ENCODE measurements at regions not wholly inside any gene's neighbourhood (a gene's known extent, or its start where the extent isn't known, plus 50 kb on each side); places are given as distances from the start of the nearest gene placed in this dataset.
A peak's percentile ranks its signal among the peaks of the same experiment; 100 is the strongest.
"Not testable (repeated sequence)": the region's sequence is repeated elsewhere in the genome, so short reads cannot be mapped to it uniquely, and the experiment has no call there.

DNA sequence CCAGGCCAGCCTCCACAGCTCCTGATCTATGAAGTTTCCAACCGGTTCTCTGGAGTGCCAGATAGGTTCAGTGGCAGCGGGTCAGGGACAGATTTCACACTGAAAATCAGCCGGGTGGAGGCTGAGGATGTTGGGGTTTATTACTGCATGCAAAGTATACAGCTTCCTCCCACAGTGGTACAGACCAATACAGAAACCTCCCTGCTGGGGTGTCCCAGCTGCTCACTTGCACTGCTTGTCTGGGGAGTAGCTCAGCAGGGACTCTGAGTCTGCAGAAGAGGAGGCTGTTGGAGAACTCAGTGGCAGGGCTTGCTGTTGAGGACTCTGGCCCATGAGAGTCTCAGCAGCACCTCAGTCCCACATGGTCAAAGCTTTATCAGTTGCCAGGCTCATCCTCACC is 1256.6 kb downstream of the RPIA start:
- Histone ChIP-seq H3K4me2 (ENCODE audit: low read length) (peak overlapping the region; percentile 71), H3K4me3 (ENCODE audit: low read depth, low read length, poor library complexity, severe bottlenecking) (peak overlapping the region; percentile 69), H3K27ac (ENCODE audit: low read depth, low read length, poor library complexity, severe bottlenecking) (peak overlapping the region; percentile 62)
- H3K79me2 ChIP-seq (ENCODE audit: insufficient read depth, low read depth, low read length); POLR2A ChIA-PET; BruUV-seq (replicated peaks); H3K4me1 ChIP-seq (ENCODE audit: insufficient read depth, low read length, poor library complexity, severe bottlenecking); H2AFZ ChIP-seq (ENCODE audit: low read length); H4K20me1 ChIP-seq (ENCODE audit: insufficient read depth, low read length); H3K36me3 ChIP-seq (ENCODE audit: insufficient read depth, low read length); H3K9me3 ChIP-seq (ENCODE audit: low read length); H3K9me2 ChIP-seq (ENCODE audit: insufficient read depth, low read length); CTCF ChIA-PET (ENCODE audit: unreplicated experiment); intact Hi-C loops (cut with micrococcal nuclease; ENCODE audit: unreplicated experiment): not testable (repeated sequence)
- peak; percentile 68 for DNase-seq (ENCODE audit: low spot score)

DNA sequence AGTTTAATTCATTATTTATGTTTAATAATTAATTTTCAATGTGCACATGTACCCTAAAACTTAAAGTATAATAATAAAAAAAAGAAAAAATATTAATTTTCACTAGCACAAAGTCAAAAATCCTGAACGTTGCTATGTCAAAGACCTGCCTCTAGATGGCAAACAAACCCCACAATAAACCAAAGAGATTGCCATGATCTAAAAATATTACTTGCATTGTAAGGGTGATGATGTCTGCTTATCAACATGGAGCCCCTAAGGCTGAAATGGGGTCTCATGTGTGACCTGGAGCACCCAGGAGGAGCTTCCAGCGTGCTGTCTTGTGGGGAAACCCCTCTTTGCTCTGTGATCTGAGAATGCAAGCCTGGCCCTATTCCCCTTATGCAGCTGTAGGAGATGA is 1259.3 kb downstream of the RPIA start:
- CTCF ChIA-PET (ENCODE audit: unreplicated experiment); DNase-seq (ENCODE audit: low spot score); H3K4me1 ChIP-seq (ENCODE audit: insufficient read depth, low read length, poor library complexity, severe bottlenecking); H3K9me2 ChIP-seq (ENCODE audit: insufficient read depth, low read length); H2AFZ ChIP-seq (ENCODE audit: low read length); H3K79me2 ChIP-seq (ENCODE audit: insufficient read depth, low read depth, low read length); H3K36me3 ChIP-seq (ENCODE audit: insufficient read depth, low read length); H3K27ac ChIP-seq (ENCODE audit: low read depth, low read length, poor library complexity, severe bottlenecking); H3K4me2 ChIP-seq (ENCODE audit: low read length); intact Hi-C loops (cut with micrococcal nuclease; ENCODE audit: unreplicated experiment); POLR2A ChIA-PET; H3K9me3 ChIP-seq (ENCODE audit: low read length); BruUV-seq (replicated peaks); H4K20me1 ChIP-seq (ENCODE audit: insufficient read depth, low read length); H3K4me3 ChIP-seq (ENCODE audit: low read depth, low read length, poor library complexity, severe bottlenecking): not testable (repeated sequence)

DNA sequence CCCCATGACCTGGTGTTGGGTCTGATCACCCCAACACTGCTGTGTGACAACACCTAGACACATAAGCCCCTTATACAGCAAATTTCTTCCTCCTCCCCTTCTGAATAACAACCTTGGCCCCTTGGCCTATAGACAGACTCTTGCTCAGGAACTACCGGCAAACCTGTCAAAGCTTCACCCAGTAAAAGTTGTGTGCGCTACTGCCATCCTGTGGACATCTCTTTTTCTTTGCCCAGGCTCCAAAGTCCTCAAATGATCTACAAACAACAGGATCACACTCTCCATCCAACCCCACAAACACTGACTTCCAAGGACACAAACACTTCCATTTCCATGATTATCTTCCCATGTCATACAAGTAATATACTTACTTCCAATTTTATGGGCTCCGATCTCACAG is 1265.8 kb downstream of the RPIA start:
- H4K20me1 ChIP-seq (ENCODE audit: insufficient read depth, low read length); H3K36me3 ChIP-seq (ENCODE audit: insufficient read depth, low read length); H3K4me1 ChIP-seq (ENCODE audit: insufficient read depth, low read length, poor library complexity, severe bottlenecking); H3K4me2 ChIP-seq (ENCODE audit: low read length); H3K27ac ChIP-seq (ENCODE audit: low read depth, low read length, poor library complexity, severe bottlenecking); intact Hi-C loops (cut with micrococcal nuclease; ENCODE audit: unreplicated experiment); H3K9me2 ChIP-seq (ENCODE audit: insufficient read depth, low read length); POLR2A ChIA-PET; CTCF ChIA-PET (ENCODE audit: unreplicated experiment); BruUV-seq (replicated peaks); H3K4me3 ChIP-seq (ENCODE audit: low read depth, low read length, poor library complexity, severe bottlenecking); H3K79me2 ChIP-seq (ENCODE audit: insufficient read depth, low read depth, low read length); H3K9me3 ChIP-seq (ENCODE audit: low read length); H2AFZ ChIP-seq (ENCODE audit: low read length): not testable (repeated sequence)
- TF ChIP-seq, protein P1, sequence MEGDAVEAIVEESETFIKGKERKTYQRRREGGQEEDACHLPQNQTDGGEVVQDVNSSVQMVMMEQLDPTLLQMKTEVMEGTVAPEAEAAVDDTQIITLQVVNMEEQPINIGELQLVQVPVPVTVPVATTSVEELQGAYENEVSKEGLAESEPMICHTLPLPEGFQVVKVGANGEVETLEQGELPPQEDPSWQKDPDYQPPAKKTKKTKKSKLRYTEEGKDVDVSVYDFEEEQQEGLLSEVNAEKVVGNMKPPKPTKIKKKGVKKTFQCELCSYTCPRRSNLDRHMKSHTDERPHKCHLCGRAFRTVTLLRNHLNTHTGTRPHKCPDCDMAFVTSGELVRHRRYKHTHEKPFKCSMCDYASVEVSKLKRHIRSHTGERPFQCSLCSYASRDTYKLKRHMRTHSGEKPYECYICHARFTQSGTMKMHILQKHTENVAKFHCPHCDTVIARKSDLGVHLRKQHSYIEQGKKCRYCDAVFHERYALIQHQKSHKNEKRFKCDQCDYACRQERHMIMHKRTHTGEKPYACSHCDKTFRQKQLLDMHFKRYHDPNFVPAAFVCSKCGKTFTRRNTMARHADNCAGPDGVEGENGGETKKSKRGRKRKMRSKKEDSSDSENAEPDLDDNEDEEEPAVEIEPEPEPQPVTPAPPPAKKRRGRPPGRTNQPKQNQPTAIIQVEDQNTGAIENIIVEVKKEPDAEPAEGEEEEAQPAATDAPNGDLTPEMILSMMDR (conservative IDR thresholded peaks at IDR 0.05; ENCODE audit: low read length) = peak; percentile 57
- DNase-seq (ENCODE audit: low spot score) = peak; percentile 47

DNA sequence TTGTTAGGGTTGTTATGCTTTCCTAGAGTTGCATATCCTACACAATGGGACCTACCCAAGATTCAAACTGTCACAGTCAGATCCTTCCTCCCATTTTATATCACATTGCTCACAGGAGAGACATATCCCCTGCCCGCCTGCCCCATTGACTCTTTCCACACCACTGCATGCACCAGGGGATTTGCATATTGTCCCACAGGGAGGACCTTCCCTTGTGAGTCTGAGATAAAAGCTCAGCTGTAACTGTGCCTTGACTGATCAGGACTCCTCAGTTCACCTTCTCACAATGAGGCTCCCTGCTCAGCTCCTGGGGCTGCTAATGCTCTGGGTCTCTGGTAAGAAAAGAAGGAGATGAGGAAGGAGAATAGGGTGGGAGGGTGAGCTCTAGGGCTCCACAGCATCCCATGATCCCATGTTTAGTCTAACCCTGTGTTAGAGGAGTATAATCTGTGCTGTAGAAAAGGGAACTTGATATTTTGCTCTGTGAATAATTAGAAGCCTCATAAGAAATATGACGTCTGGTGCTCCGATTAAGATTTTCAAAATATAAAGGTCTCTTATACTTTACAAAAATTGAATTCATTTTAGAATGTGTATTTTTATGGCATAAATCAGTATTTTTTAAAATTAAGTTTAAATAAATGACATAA is 1268.4 kb downstream of the RPIA start:
- BruUV-seq (replicated peaks); H3K36me3 ChIP-seq (ENCODE audit: insufficient read depth, low read length); H3K79me2 ChIP-seq (ENCODE audit: insufficient read depth, low read depth, low read length); H3K9me2 ChIP-seq (ENCODE audit: insufficient read depth, low read length); intact Hi-C loops (cut with micrococcal nuclease; ENCODE audit: unreplicated experiment); H3K4me3 ChIP-seq (ENCODE audit: low read depth, low read length, poor library complexity, severe bottlenecking); POLR2A ChIA-PET; H2AFZ ChIP-seq (ENCODE audit: low read length); H3K4me1 ChIP-seq (ENCODE audit: insufficient read depth, low read length, poor library complexity, severe bottlenecking); H3K9me3 ChIP-seq (ENCODE audit: low read length); DNase-seq (ENCODE audit: low spot score); H3K27ac ChIP-seq (ENCODE audit: low read depth, low read length, poor library complexity, severe bottlenecking); CTCF ChIA-PET (ENCODE audit: unreplicated experiment); H4K20me1 ChIP-seq (ENCODE audit: insufficient read depth, low read length): not testable (repeated sequence)
- peak overlapping the region; percentile 39; the same call in 1 of the 2 replicates for H3K4me2 ChIP-seq (ENCODE audit: low read length)

DNA sequence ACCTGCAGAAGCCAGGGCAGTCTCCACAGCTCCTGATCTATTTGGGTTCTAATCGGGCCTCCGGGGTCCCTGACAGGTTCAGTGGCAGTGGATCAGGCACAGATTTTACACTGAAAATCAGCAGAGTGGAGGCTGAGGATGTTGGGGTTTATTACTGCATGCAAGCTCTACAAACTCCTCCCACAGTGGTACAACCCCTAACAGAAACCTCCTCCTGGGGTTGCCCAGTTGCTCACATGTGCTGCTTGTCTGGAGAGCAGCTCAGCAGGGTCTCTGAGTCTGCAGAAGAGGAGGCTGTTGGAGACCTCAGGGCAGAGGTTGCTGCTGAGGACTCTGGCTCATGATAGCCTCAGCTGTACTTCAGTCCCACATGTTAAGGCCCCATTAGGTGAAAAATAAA is 1269.1 kb downstream of the RPIA start:
- H3K36me3 ChIP-seq (ENCODE audit: insufficient read depth, low read length); DNase-seq (ENCODE audit: low spot score); H2AFZ ChIP-seq (ENCODE audit: low read length); BruUV-seq (replicated peaks); intact Hi-C loops (cut with micrococcal nuclease; ENCODE audit: unreplicated experiment); H3K4me3 ChIP-seq (ENCODE audit: low read depth, low read length, poor library complexity, severe bottlenecking); H3K27ac ChIP-seq (ENCODE audit: low read depth, low read length, poor library complexity, severe bottlenecking); H3K4me2 ChIP-seq (ENCODE audit: low read length); H3K9me3 ChIP-seq (ENCODE audit: low read length); H3K4me1 ChIP-seq (ENCODE audit: insufficient read depth, low read length, poor library complexity, severe bottlenecking); H4K20me1 ChIP-seq (ENCODE audit: insufficient read depth, low read length); H3K79me2 ChIP-seq (ENCODE audit: insufficient read depth, low read depth, low read length); CTCF ChIA-PET (ENCODE audit: unreplicated experiment); H3K9me2 ChIP-seq (ENCODE audit: insufficient read depth, low read length); POLR2A ChIA-PET: not testable (repeated sequence)

DNA sequence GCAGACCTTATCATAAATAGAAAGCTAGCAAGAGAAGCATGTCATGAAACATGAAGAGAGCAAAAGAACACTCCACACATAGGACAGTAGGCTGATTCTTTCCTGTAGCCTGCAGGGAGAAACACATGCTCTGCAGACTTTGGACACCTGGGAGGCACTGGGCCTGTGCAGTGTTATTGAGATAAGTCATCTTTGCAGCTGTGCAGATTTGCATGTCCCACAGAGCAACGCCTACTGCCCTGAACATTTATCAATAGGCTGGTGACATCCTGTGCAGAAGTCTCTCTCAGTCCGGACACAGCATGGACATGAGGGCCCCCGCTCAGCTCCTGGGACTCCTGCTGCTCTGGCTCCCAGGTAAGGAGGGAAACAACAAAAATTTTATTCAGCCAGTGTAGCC is 1277.1 kb downstream of the RPIA start:
- BruUV-seq (replicated peaks); H3K36me3 ChIP-seq (ENCODE audit: insufficient read depth, low read length); H2AFZ ChIP-seq (ENCODE audit: low read length); H4K20me1 ChIP-seq (ENCODE audit: insufficient read depth, low read length); H3K79me2 ChIP-seq (ENCODE audit: insufficient read depth, low read depth, low read length); H3K9me2 ChIP-seq (ENCODE audit: insufficient read depth, low read length); CTCF ChIA-PET (ENCODE audit: unreplicated experiment); POLR2A ChIA-PET; intact Hi-C loops (cut with micrococcal nuclease; ENCODE audit: unreplicated experiment); H3K9me3 ChIP-seq (ENCODE audit: low read length): not testable (repeated sequence)
- Histone ChIP-seq H3K27ac (ENCODE audit: low read depth, low read length, poor library complexity, severe bottlenecking) (peak overlapping the region; percentile 46), H3K4me3 (ENCODE audit: low read depth, low read length, poor library complexity, severe bottlenecking) (peak overlapping the region; percentile 56), H3K4me1 (ENCODE audit: insufficient read depth, low read length, poor library complexity, severe bottlenecking) (peaks cover 21% of the 10 kb centered on the region), H3K4me2 (ENCODE audit: low read length) (peak overlapping the region; percentile 65)
- DNase-seq (ENCODE audit: low spot score) = peak; percentile 74
